ENCODE measurements at regions not wholly inside any gene's neighbourhood (a gene's known extent, or its start where the extent isn't known, plus 50 kb on each side); places are given as distances from the start of the nearest gene placed in this dataset.

DNA sequence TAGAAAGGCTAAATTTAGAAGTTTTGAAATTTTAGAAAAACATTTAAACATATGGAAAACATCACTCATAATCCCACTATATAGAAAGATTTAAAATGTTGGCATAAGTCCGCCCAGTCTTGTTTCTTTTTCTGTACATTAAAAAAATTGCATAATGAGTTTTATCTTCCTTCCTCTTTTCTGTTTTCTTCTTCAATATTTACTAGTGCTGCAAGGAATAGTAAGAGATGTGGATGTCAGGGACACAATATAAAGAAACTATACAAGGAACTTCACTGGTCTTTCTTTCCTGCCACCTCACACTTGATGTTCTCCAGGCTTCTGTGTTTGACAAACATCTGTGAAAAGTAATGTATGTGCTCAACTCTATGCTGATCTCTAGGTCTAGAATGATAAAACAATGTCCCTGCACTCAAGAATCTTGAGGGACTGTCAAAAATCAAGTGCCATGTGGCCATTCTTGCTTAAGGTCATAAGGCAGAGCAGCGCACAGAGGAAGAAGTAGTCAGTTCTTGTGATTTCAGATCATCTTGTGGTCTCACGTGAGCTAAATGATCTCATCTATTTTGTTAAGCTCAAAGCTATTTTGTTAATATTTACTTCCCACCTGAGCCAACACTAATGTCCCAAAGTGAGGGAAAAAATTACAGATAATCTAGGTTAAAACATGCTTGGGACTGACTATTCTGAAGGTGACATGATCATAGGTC is 186.9 kb upstream of the OBI1 start:
- no peak for TF ChIP-seq ZFX (IDR thresholded peaks at IDR 0.05)
- TF ChIP-seq CTCF (conservative IDR thresholded peaks at IDR 0.05) = no peak

GRCh38 chr13:78844106-78844505 is 185.2 kb upstream of the OBI1 start:
- TF ChIP-seq CTCF (conservative IDR thresholded peaks at IDR 0.05) (no peak), ZFX (IDR thresholded peaks at IDR 0.05) (no peak)
- H3K27ac ChIP-seq = no peak overlapping the region

More for the DNA sequence above, 186.9 kb upstream of the OBI1 start:
- H3K27ac ChIP-seq = no peak overlapping the region

DNA sequence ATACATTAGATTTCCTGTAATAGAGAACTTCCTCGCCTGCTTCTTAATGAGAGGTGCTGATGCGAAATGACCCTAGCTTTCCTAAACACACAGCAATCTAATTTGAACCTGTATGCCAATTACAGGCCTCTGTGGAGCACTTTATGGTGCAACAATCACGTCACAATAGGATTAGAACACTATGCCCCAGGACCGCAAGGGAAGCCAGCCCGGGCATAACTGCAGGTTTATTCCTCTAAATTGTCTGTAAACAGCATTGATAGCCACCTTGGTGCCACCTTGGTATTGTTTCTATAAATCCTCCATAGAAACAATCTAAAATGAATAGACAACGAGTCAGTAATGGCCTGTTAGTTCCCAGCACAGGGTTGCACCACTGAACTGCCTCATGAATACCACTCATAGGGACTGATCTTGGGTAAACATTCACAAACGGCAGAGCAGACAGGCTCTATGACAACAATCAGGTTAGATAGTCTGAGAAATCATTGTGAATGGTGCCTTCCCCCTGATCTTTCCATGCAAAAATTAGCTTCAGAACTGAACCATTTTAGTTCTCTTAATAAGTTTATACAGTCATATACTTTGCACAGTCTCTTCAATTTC is 182.5 kb upstream of the OBI1 start:
- no peak overlapping the region for H3K27ac ChIP-seq
- TF ChIP-seq ZFX (IDR thresholded peaks at IDR 0.05) (no peak), CTCF (conservative IDR thresholded peaks at IDR 0.05) (no peak)

GRCh38 chr13:78836238-78836784 is 177.4 kb upstream of the OBI1 start:
- TF ChIP-seq CTCF (conservative IDR thresholded peaks at IDR 0.05) = no peak
- TF ChIP-seq ZFX (IDR thresholded peaks at IDR 0.05) = no peak
- no peak overlapping the region for H3K27ac ChIP-seq

- no peak for TF ChIP-seq CTCF (conservative IDR thresholded peaks at IDR 0.05)
- no peak for TF ChIP-seq ZFX (IDR thresholded peaks at IDR 0.05)
- no peak overlapping the region for H3K27ac ChIP-seq
These were observed 173.5 kb upstream of the OBI1 start for GRCh38 chr13:78832461-78832860.

DNA sequence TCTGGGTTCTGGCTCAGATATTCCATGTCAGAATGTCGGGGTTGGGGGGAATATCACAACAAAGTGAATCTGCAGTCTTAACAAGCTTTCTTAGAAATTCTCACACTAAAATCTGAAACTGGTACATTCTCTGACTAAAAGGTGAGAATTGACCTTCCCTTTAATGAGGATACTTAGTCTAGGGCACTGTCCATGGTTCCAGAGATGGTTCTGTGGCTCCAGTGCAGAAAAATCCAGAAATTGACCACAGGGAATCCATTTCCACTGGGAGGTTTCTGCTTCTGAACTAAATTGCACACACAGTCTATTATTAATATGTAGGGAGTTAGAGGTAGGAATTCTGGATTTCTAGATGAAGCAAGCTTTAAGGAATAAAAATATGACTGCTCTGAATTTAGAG is 171.6 kb upstream of the OBI1 start:
- TF ChIP-seq CTCF (conservative IDR thresholded peaks at IDR 0.05) = no peak
- TF ChIP-seq ZFX (IDR thresholded peaks at IDR 0.05) = no peak
- H3K27ac ChIP-seq = no peak overlapping the region

- TF ChIP-seq ZFX (IDR thresholded peaks at IDR 0.05) = no peak
- TF ChIP-seq CTCF (conservative IDR thresholded peaks at IDR 0.05) = no peak
- H3K27ac ChIP-seq = no peak overlapping the region
These were observed 170.9 kb upstream of the OBI1 start for GRCh38 chr13:78829821-78830220.
